ENCODE measurements at regions not wholly inside any gene's neighbourhood (a gene's known extent, or its start where the extent isn't known, plus 50 kb on each side); places are given as distances from the start of the nearest gene placed in this dataset.

GRCh38 chr3:63047068-63047467 lies 171.9 kb upstream of the CADPS start:
- no peak for DNase-seq

GRCh38 chr3:63048367-63049326 lies 173.4 kb upstream of the CADPS start:
- no peak for DNase-seq

- no peak for DNase-seq
These were observed 175.4 kb upstream of the CADPS start for GRCh38 chr3:63050548-63051177.

GRCh38 chr3:63051920-63052319 lies 176.7 kb upstream of the CADPS start:
- DNase-seq = no peak

GRCh38 chr3:63056932-63057331 lies 181.7 kb upstream of the CADPS start:
- DNase-seq = no peak

GRCh38 chr3:63060412-63060811 lies 185.2 kb upstream of the CADPS start:
- DNase-seq = no peak

GRCh38 chr3:63061449-63061848 lies 186.2 kb upstream of the CADPS start:
- DNase-seq = no peak

GRCh38 chr3:63064209-63064755 lies 189.1 kb upstream of the CADPS start:
- no peak for DNase-seq

GRCh38 chr3:63067999-63068645 lies 192.9 kb upstream of the CADPS start:
- no peak for DNase-seq

- DNase-seq = no peak
These were observed 194.7 kb upstream of the CADPS start for GRCh38 chr3:63069806-63070475.

GRCh38 chr3:63070476-63070810 lies 195.2 kb upstream of the CADPS start:
- DNase-seq = no peak

GRCh38 chr3:63076357-63076756 lies 201.1 kb upstream of the CADPS start:
- DNase-seq = no peak

GRCh38 chr3:63086190-63086589 lies 191.9 kb upstream of the SYNPR start:
- no peak for DNase-seq

GRCh38 chr3:63089007-63089750 lies 188.9 kb upstream of the SYNPR start:
- DNase-seq = no peak

GRCh38 chr3:63089751-63090132 lies 188.4 kb upstream of the SYNPR start:
- DNase-seq = no peak

- no peak for DNase-seq
These were observed 187.5 kb upstream of the SYNPR start for GRCh38 chr3:63090656-63091055.

- no peak for DNase-seq
These were observed 185.6 kb upstream of the SYNPR start for GRCh38 chr3:63092515-63092914.

GRCh38 chr3:63094642-63095408 lies 183.3 kb upstream of the SYNPR start:
- DNase-seq = no peak

- DNase-seq = no peak
These were observed 181.7 kb upstream of the SYNPR start for GRCh38 chr3:63096248-63097058.

GRCh38 chr3:63097396-63097795 lies 180.7 kb upstream of the SYNPR start:
- DNase-seq = no peak

GRCh38 chr3:63116922-63117321 lies 161.2 kb upstream of the SYNPR start:
- DNase-seq = no peak

Measured in NCI-H1436 treated with DMSO at 0.1 percent for 48 hours (cell line).